GM19397 (cell line): ENCODE measurements at regions not wholly inside any gene's neighbourhood (a gene's known extent, or its start where the extent isn't known, plus 50 kb on each side); places are given as distances from the start of the nearest gene placed in this dataset.

ENCODE experiments used
- ATAC-seq: cut with Tn5 transposase; IDR thresholded peaks from one replicate; pipeline ENCODE4 v1.9.1; 2021; ENCODE audit warnings: mild to moderate bottlenecking, moderate library complexity; ENCODE audit not compliant: unreplicated experiment

GRCh38 chr2:150023663-150024062 is 436.1 kb upstream of the MMADHC start:
- ATAC-seq, result no peak

- ATAC-seq, result no peak
Measured at GRCh38 chr2:150023044-150023443, 435.5 kb upstream of the MMADHC start.

GRCh38 chr2:150020937-150021673 is 433.5 kb upstream of the MMADHC start:
- no peak for ATAC-seq

- no peak for ATAC-seq
Measured at GRCh38 chr2:150020221-150020620, 432.6 kb upstream of the MMADHC start.

- ATAC-seq, result no peak
Measured at GRCh38 chr2:150019063-150019462, 431.5 kb upstream of the MMADHC start.

- ATAC-seq, result no peak
Measured at GRCh38 chr2:150012986-150013385, 425.4 kb upstream of the MMADHC start.

GRCh38 chr2:150011161-150011730 is 423.7 kb upstream of the MMADHC start:
- ATAC-seq, result no peak

- ATAC-seq, result no peak
Measured at GRCh38 chr2:150008901-150009300, 421.3 kb upstream of the MMADHC start.

GRCh38 chr2:150007815-150008430 is 420.3 kb upstream of the MMADHC start:
- ATAC-seq, result no peak

- ATAC-seq, result no peak
Measured at GRCh38 chr2:150006591-150006990, 419.0 kb upstream of the MMADHC start.

GRCh38 chr2:150003544-150003943 is 416.0 kb upstream of the MMADHC start:
- ATAC-seq, result no peak

GRCh38 chr2:150001788-150002187 is 414.2 kb upstream of the MMADHC start:
- no peak for ATAC-seq

GRCh38 chr2:149996901-149997300 is 409.3 kb upstream of the MMADHC start:
- ATAC-seq, result no peak

GRCh38 chr2:149994057-149994728 is 406.6 kb upstream of the MMADHC start:
- ATAC-seq, result no peak

- no peak for ATAC-seq
Measured at GRCh38 chr2:149993316-149993715, 405.7 kb upstream of the MMADHC start.

GRCh38 chr2:149991576-149991975 is 404.0 kb upstream of the MMADHC start:
- ATAC-seq, result no peak

- no peak for ATAC-seq
Measured at GRCh38 chr2:149990965-149991364, 403.4 kb upstream of the MMADHC start.

GRCh38 chr2:149989447-149990063 is 402.0 kb upstream of the MMADHC start:
- ATAC-seq, result no peak

GRCh38 chr2:149988361-149988760 is 400.8 kb upstream of the MMADHC start:
- no peak for ATAC-seq

GRCh38 chr2:149986861-149987260 is 399.3 kb upstream of the MMADHC start:
- ATAC-seq, result no peak

GRCh38 chr2:149984311-149984710 is 396.7 kb upstream of the MMADHC start:
- no peak for ATAC-seq
